Uterus (tissue), 3 donors: ENCODE measurements at regions not wholly inside any gene's neighbourhood (a gene's known extent, or its start where the extent isn't known, plus 50 kb on each side); places are given as distances from the start of the nearest gene placed in this dataset.

Experiments
- DNase-seq, 2 donors: peaks; one replicate each; pipeline ENCODE4 v3.0.0-alpha.2; 2019 to 2020
- H3K27ac ChIP-seq, 2 donors: fragments of 200-600 bp; sonication (generic); 1 replicate in 1 of 2; 2 replicates in 1 of 2; pipeline ENCODE4 v1.5.1; 2016 to 2018
- H3K27me3 ChIP-seq, 2 donors: fragments of 200-600 bp; sonication (generic); one replicate each; pipeline ENCODE4 v1.5.1; 2018 to 2019; ENCODE audit warnings: control low read depth in 1 of 2
- H3K36me3 ChIP-seq, 2 donors: fragments of 200-600 bp; sonication (generic); one replicate each; pipeline ENCODE4 v1.5.1; 2019; ENCODE audit warnings: control low read depth in 1 of 2
- H3K4me1 ChIP-seq, 2 donors: fragments of 200-600 bp; sonication (generic); one replicate each; pipeline ENCODE4 v1.5.1; 2018 to 2019; ENCODE audit warnings: control low read depth in 1 of 2
- H3K4me3 ChIP-seq, 2 donors: fragments of 200-600 bp; sonication (generic); 1 replicate in 1 of 2; 2 replicates in 1 of 2; pipeline ENCODE4 v1.5.1; 2018 to 2019; ENCODE audit warnings: mild to moderate bottlenecking in 1 of 2
- H3K9me3 ChIP-seq, 2 donors: fragments of 200-600 bp; sonication (generic); one replicate each; pipeline ENCODE4 v1.5.1; 2019; ENCODE audit warnings: control low read depth in 1 of 2
- POLR2A ChIP-seq, 2 donors: fragments of 450-650 bp; IDR thresholded peaks; one replicate each; pipeline ENCODE4 v1.6.1; 2016; ENCODE audit warnings: antibody characterized with exemption in 2 of 2, mild to moderate bottlenecking in 1 of 2, moderate library complexity in 1 of 2
- intact Hi-C: fragments of 100-400 bp; cut with DNase I; formaldehyde crosslinking; loops from one replicate; pipeline ENCODE4 v1.15.1; 2023; ENCODE audit warnings: low total_unique reads
- TF ChIP-seq, protein P1 (sequence below), 4 experiments: fragments of 200-600 bp in 2 of 4; fragments of 450-650 bp in 2 of 4; sonication (generic) in 2 of 4; IDR thresholded peaks; one replicate each; pipeline ENCODE4 v1.5.1; 2016 to 2019; ENCODE audit warnings: antibody characterized with exemption in 4 of 4, mild to moderate bottlenecking in 2 of 4, moderate library complexity in 1 of 4
- donor health status: DM: yes; HTN: yes; CAD: no.

- no peaks in the 10 kb centered on the region for H3K27me3 ChIP-seq
- no peaks in the 10 kb centered on the region for H3K9me3 ChIP-seq
- intact Hi-C loops: no loop called here
- H3K27ac ChIP-seq: no peak overlapping the region
- TF ChIP-seq POLR2A (IDR thresholded peaks at IDR 0.05): no peak
- TF ChIP-seq, protein P1, sequence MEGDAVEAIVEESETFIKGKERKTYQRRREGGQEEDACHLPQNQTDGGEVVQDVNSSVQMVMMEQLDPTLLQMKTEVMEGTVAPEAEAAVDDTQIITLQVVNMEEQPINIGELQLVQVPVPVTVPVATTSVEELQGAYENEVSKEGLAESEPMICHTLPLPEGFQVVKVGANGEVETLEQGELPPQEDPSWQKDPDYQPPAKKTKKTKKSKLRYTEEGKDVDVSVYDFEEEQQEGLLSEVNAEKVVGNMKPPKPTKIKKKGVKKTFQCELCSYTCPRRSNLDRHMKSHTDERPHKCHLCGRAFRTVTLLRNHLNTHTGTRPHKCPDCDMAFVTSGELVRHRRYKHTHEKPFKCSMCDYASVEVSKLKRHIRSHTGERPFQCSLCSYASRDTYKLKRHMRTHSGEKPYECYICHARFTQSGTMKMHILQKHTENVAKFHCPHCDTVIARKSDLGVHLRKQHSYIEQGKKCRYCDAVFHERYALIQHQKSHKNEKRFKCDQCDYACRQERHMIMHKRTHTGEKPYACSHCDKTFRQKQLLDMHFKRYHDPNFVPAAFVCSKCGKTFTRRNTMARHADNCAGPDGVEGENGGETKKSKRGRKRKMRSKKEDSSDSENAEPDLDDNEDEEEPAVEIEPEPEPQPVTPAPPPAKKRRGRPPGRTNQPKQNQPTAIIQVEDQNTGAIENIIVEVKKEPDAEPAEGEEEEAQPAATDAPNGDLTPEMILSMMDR (IDR thresholded peaks at IDR 0.05): no peak
- no peak overlapping the region for H3K4me3 ChIP-seq
- DNase-seq: no peak
- H3K36me3 ChIP-seq: no peaks in the 10 kb centered on the region
- H3K4me1 ChIP-seq: no peaks in the 10 kb centered on the region
Measured at GRCh38 chr5:153318556-153318955, 171.9 kb upstream of the GRIA1 start.

GRCh38 chr5:153321478-153321877 lies 169.0 kb upstream of the GRIA1 start:
- DNase-seq: no peak
- Histone ChIP-seq H3K4me3 (no peak overlapping the region), H3K36me3 (no peaks in the 10 kb centered on the region), H3K9me3 (no peaks in the 10 kb centered on the region), H3K27me3 (no peaks in the 10 kb centered on the region), H3K4me1 (no peaks in the 10 kb centered on the region), H3K27ac (no peak overlapping the region)
- TF ChIP-seq POLR2A (IDR thresholded peaks at IDR 0.05): no peak
- TF ChIP-seq, protein P1 (IDR thresholded peaks at IDR 0.05): no peak
- intact Hi-C loops: no loop called here

DNA sequence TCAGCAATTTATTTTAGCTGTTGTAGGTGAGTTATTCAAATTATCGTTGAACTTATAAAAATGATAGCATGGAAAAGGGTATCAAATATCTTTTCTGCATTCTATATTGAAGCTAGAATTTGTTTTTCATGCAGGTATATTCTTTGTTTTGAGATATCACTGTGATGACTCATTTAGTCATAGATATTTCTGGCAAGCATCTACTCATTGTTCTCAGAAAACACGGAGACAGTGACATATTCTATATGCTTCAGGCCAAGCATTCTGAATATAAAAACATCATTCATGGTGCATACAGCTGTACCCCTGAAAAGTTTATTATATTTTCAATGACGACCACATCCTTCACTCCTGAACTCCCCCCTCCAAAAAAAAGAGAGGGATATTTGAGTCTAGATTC lies 150.3 kb upstream of the GRIA1 start:
- H3K27ac ChIP-seq: no peak overlapping the region
- no peaks in the 10 kb centered on the region for H3K36me3 ChIP-seq
- H3K27me3 ChIP-seq: no peaks in the 10 kb centered on the region
- H3K9me3 ChIP-seq: no peaks in the 10 kb centered on the region
- intact Hi-C loops: no loop called here
- H3K4me3 ChIP-seq: no peak overlapping the region
- DNase-seq: no peak
- no peak for TF ChIP-seq POLR2A (IDR thresholded peaks at IDR 0.05)
- TF ChIP-seq, protein P1 (IDR thresholded peaks at IDR 0.05): no peak
- no peaks in the 10 kb centered on the region for H3K4me1 ChIP-seq

- no peaks in the 10 kb centered on the region for H3K9me3 ChIP-seq
- no peak for DNase-seq
- intact Hi-C loops: no loop called here
- H3K27me3 ChIP-seq: no peaks in the 10 kb centered on the region
- H3K27ac ChIP-seq: no peak overlapping the region
- no peaks in the 10 kb centered on the region for H3K36me3 ChIP-seq
- H3K4me1 ChIP-seq: no peaks in the 10 kb centered on the region
- TF ChIP-seq, protein P1 (IDR thresholded peaks at IDR 0.05): no peak
- no peak for TF ChIP-seq POLR2A (IDR thresholded peaks at IDR 0.05)
- H3K4me3 ChIP-seq: no peak overlapping the region
Measured at GRCh38 chr5:153340738-153341137, 149.7 kb upstream of the GRIA1 start.

DNA sequence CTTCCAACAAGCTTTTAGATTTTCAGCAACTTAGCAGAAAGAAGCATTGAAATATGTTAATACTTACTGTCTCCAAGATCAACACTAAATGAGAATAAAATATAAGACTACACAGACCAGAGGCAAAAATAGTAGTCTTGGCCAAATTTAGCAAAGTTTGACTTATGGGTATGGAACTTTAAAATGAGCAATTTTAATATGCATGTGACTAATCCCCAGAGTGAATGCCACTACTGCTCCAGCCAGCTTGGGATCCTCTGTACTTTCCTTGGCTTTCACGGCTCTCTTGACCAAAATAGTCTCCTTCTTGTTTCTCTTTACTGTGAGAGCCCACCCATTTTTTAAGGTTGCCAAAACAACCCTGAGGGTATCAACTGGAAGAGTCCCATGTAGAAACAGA lies 148.0 kb upstream of the GRIA1 start:
- H3K27me3 ChIP-seq: no peaks in the 10 kb centered on the region
- TF ChIP-seq, protein P1 (IDR thresholded peaks at IDR 0.05): no peak
- no peak for TF ChIP-seq POLR2A (IDR thresholded peaks at IDR 0.05)
- H3K27ac ChIP-seq: no peak overlapping the region
- H3K36me3 ChIP-seq: no peaks in the 10 kb centered on the region
- no peak overlapping the region for H3K4me3 ChIP-seq
- no peaks in the 10 kb centered on the region for H3K9me3 ChIP-seq
- intact Hi-C loops: no loop called here
- H3K4me1 ChIP-seq: no peaks in the 10 kb centered on the region
- no peak for DNase-seq
